Suprapubic skin (tissue), 4 donors: ENCODE measurements at regions not wholly inside any gene's neighbourhood (a gene's known extent, or its start where the extent isn't known, plus 50 kb on each side); places are given as distances from the start of the nearest gene placed in this dataset.

ENCODE experiments used
- EP300 ChIP-seq: sonication (generic); formaldehyde crosslinking; IDR thresholded peaks from one replicate; pipeline ENCODE4 v1.6.1; 2017; ENCODE audit warnings: antibody characterized with exemption
- POLR2A ChIP-seq, 2 donors: fragments of 450-650 bp; IDR thresholded peaks; one replicate each; pipeline ENCODE4 v1.6.1; 2017; ENCODE audit warnings: antibody characterized with exemption in 2 of 2, mild to moderate bottlenecking in 2 of 2, moderate library complexity in 2 of 2
- POLR2AphosphoS5 ChIP-seq, 3 donors: sonication (generic); formaldehyde crosslinking; IDR thresholded peaks; one replicate each; pipeline ENCODE4 v1.6.1; 2017; ENCODE audit warnings: antibody characterized with exemption in 3 of 3
- TF ChIP-seq, protein P1 (sequence below), 2 donors: fragments of 200-600 bp in 1 of 2; fragments of 450-650 bp in 1 of 2; sonication (generic) in 1 of 2; IDR thresholded peaks; one replicate each; pipeline ENCODE4 v1.5.1; 2016 to 2019; ENCODE audit warnings: antibody characterized with exemption in 2 of 2, mild to moderate bottlenecking in 1 of 2, moderate library complexity in 1 of 2

- TF ChIP-seq POLR2AphosphoS5 (IDR thresholded peaks at IDR 0.05) = no peak
- TF ChIP-seq, protein P1, sequence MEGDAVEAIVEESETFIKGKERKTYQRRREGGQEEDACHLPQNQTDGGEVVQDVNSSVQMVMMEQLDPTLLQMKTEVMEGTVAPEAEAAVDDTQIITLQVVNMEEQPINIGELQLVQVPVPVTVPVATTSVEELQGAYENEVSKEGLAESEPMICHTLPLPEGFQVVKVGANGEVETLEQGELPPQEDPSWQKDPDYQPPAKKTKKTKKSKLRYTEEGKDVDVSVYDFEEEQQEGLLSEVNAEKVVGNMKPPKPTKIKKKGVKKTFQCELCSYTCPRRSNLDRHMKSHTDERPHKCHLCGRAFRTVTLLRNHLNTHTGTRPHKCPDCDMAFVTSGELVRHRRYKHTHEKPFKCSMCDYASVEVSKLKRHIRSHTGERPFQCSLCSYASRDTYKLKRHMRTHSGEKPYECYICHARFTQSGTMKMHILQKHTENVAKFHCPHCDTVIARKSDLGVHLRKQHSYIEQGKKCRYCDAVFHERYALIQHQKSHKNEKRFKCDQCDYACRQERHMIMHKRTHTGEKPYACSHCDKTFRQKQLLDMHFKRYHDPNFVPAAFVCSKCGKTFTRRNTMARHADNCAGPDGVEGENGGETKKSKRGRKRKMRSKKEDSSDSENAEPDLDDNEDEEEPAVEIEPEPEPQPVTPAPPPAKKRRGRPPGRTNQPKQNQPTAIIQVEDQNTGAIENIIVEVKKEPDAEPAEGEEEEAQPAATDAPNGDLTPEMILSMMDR (IDR thresholded peaks at IDR 0.05) = no peak
- no peak for TF ChIP-seq POLR2A (IDR thresholded peaks at IDR 0.05)
- TF ChIP-seq EP300 = no peak
Measured at GRCh38 chr4:171025343-171025742, 787.9 kb upstream of the GALNTL6 start.
